Esophagus (tissue), 2 donors: ENCODE measurements at regions not wholly inside any gene's neighbourhood (a gene's known extent, or its start where the extent isn't known, plus 50 kb on each side); places are given as distances from the start of the nearest gene placed in this dataset.
"Not testable (repeated sequence)": the region's sequence is repeated elsewhere in the genome, so short reads cannot be mapped to it uniquely, and the experiment has no call there.

Experiments used
- H3K27ac ChIP-seq, 2 donors: one replicate each; pipeline ENCODE4 v1.5.1; 2013; ENCODE audit warnings: low read depth in 2 of 2, mild to moderate bottlenecking in 2 of 2, inconsistent platforms in 1 of 2, low read length in 1 of 2, moderate library complexity in 1 of 2
- H3K27me3 ChIP-seq, 2 donors: one replicate each; pipeline ENCODE4 v1.6.1; 2013; ENCODE audit warnings: low read length in 2 of 2, control low read depth in 1 of 2, mild to moderate bottlenecking in 1 of 2; ENCODE audit not compliant: insufficient read depth in 2 of 2, control insufficient read depth in 1 of 2
- H3K36me3 ChIP-seq, 2 donors: one replicate each; pipeline ENCODE4 v1.6.1; 2013; ENCODE audit warnings: low read length in 1 of 2; ENCODE audit not compliant: control insufficient read depth in 2 of 2, insufficient read depth in 2 of 2
- H3K4me1 ChIP-seq, 2 donors: one replicate each; pipeline ENCODE4 v1.6.1; 2013; ENCODE audit warnings: low read length in 1 of 2; ENCODE audit not compliant: control insufficient read depth in 2 of 2, insufficient read depth in 2 of 2
- H3K4me3 ChIP-seq, 2 donors: one replicate each; pipeline ENCODE4 v1.5.1; 2013; ENCODE audit warnings: low read length in 2 of 2, mild to moderate bottlenecking in 2 of 2, low read depth in 1 of 2, moderate library complexity in 1 of 2
- H3K9me3 ChIP-seq, 2 donors: one replicate each; pipeline ENCODE4 v1.6.1; 2013; ENCODE audit warnings: mild to moderate bottlenecking in 2 of 2, low read depth in 1 of 2, low read length in 1 of 2, moderate library complexity in 1 of 2; ENCODE audit not compliant: control insufficient read depth in 2 of 2, insufficient read depth in 1 of 2
- WGBS, 2 donors: extraction: QIAGEN DNeasy Blood & Tissue Kit; methylation state at CpG; one replicate each; pipeline ENCODE4 v1.1.7; 2013; 5-methylcytosine and 5-hydroxymethylcytosine counted together
- donor health status: healthy with polysubstance abuse.
- donor health status: Bipolar disorder and iron deficiency.

DNA sequence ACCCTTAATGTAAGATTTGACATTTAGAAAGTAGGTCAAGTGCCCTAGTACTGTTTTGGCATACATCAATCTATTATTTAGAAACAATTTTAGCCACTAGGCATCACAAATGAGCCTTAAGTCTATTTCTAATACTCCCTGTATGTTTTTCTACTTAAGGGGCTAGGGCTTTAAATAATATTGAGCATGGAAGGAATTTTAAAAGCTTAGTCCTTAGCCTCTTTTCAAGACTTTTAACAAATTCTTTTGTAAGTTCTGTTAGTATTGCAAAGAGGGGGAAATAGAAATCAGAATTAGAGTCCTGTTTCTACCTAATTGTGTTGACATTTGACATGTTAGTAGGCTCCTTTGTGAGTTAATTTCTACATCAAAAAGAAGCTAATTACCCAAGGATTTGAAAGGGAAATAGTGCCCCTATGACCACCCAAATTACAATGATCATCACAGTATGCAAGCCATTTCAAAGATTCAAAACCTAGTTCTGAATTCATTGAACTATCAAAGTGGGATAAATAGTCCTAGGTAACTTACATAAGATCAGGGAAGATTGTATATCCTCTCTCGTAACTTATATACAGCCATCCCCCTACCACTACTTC lies 647.8 kb upstream of the ACO1 start:
- Histone ChIP-seq H3K36me3 (no peaks in the 10 kb centered on the region), H3K27ac (no peak overlapping the region), H3K9me3 (peaks cover 0 to 2% of the 10 kb centered on the region in 2 donors), H3K27me3 (no peaks in the 10 kb centered on the region), H3K4me1 (no peaks in the 10 kb centered on the region), H3K4me3 (no peak overlapping the region)
- WGBS, 2 donors, result 92 to 94% methylated on average over 1 of the region's 1 CpG

DNA sequence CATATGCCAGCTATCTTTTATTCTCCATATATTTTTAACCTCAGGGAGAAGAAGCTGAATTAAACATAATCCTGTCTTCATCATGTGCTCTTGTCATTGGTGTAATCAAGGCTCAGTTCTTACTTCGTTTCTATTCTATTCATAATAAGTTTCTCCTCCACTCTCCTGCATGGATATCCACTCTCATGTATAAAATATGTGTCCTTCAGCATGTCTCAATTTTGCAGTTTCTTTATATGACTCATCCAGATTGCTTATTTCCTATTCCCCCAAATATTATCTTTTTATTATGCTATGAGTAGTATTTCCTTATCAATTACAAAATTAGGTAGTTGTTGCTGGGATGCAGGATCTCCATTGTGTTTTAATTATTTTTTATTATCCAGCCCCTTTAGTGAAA lies 643.7 kb upstream of the ACO1 start:
- no peak overlapping the region for H3K4me3 ChIP-seq
- H3K9me3 ChIP-seq, result no peaks in the 10 kb centered on the region
- WGBS, 2 donors, result 74 to 76% methylated on average over 1 of the region's 1 CpG

GRCh38 chr9:31744589-31744988 lies 639.9 kb upstream of the ACO1 start:
- no peaks in the 10 kb centered on the region for H3K4me1 ChIP-seq
- no peaks in the 10 kb centered on the region for H3K36me3 ChIP-seq
- 81 to 82% methylated on average over 3 of the region's 3 CpGs for WGBS, 2 donors
- H3K27me3 ChIP-seq, result no peaks in the 10 kb centered on the region
- no peak overlapping the region for H3K4me3 ChIP-seq
- H3K9me3 ChIP-seq, result no peaks in the 10 kb centered on the region
- H3K27ac ChIP-seq, result no peak overlapping the region

More for the DNA sequence above, 643.7 kb upstream of the ACO1 start:
- Histone ChIP-seq H3K4me1 (no peaks in the 10 kb centered on the region), H3K36me3 (no peaks in the 10 kb centered on the region), H3K27ac (no peak overlapping the region), H3K27me3 (no peaks in the 10 kb centered on the region)

GRCh38 chr9:31745468-31745867 lies 639.0 kb upstream of the ACO1 start:
- H3K36me3 ChIP-seq, result no peaks in the 10 kb centered on the region
- WGBS, 2 donors, result 67 to 68% methylated on average over 6 of the region's 6 CpGs
- H3K27me3 ChIP-seq, result no peaks in the 10 kb centered on the region
- H3K4me1 ChIP-seq, result no peaks in the 10 kb centered on the region
- H3K4me3 ChIP-seq, result no peak overlapping the region
- no peaks in the 10 kb centered on the region for H3K9me3 ChIP-seq
- no peak overlapping the region for H3K27ac ChIP-seq

DNA sequence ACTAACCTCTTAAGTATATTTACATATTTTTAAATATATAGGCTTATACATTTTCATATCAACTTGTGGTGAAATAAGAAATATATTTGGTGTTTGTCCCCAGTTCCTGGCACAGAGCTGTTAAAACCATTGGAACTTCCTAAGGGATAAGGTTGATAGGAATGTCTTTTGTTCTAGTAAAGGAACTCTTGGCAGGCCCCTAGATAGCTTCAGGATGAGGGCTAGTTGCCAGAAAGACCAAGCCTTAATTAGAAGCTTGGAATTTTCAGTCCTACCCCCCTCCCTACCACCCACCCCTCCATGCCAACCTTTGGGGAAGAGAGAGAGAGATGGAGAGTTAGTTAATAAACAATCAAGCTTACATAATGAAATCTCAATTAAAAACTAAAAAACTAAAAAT lies 638.6 kb upstream of the ACO1 start:
- no peak overlapping the region for H3K27ac ChIP-seq
- H3K4me1 ChIP-seq, result no peaks in the 10 kb centered on the region
- H3K4me3 ChIP-seq, result no peak overlapping the region
- H3K9me3 ChIP-seq, result no peaks in the 10 kb centered on the region
- H3K27me3 ChIP-seq, result no peaks in the 10 kb centered on the region
- no peaks in the 10 kb centered on the region for H3K36me3 ChIP-seq

GRCh38 chr9:31753756-31754155 lies 630.7 kb upstream of the ACO1 start:
- no peak overlapping the region for H3K4me3 ChIP-seq

GRCh38 chr9:31759703-31760102 lies 624.7 kb upstream of the ACO1 start:
- H3K36me3 ChIP-seq, result no peaks in the 10 kb centered on the region
- no peak overlapping the region for H3K4me3 ChIP-seq
- H3K27ac ChIP-seq, result no peak overlapping the region
- no peaks in the 10 kb centered on the region for H3K4me1 ChIP-seq
- 70 to 81% methylated on average over 3 of the region's 3 CpGs for WGBS, 2 donors
- H3K27me3 ChIP-seq, result no peaks in the 10 kb centered on the region
- H3K9me3 ChIP-seq, result no peaks in the 10 kb centered on the region

More at GRCh38 chr9:31753756-31754155, 630.7 kb upstream of the ACO1 start:
- Histone ChIP-seq H3K27me3 (no peaks in the 10 kb centered on the region), H3K27ac (no peak overlapping the region), H3K36me3 (no peaks in the 10 kb centered on the region), H3K9me3 (no peaks in the 10 kb centered on the region), H3K4me1 (no peaks in the 10 kb centered on the region)

DNA sequence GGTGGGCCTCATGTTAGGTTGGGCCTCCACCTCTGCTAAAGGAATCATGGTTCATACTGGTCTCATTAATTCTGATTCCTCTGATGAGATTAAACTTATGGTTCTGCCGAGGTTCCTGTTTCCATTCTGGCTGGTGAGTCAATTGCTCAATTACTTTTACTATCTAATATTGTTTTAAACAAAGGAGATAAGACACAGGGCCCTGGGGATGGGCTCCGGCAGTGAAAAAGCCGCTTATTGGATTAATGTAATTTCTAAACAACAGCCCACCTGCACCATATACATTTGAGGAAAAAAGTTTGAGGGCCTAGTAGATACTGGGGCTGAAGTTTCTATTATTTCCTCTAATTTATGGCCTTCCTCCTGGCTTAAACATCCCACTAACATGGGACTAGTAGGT lies 610.4 kb upstream of the ACO1 start:
- not testable (repeated sequence) for H3K36me3 ChIP-seq, H3K27me3 ChIP-seq, H3K27ac ChIP-seq, H3K4me1 ChIP-seq, H3K4me3 ChIP-seq, H3K9me3 ChIP-seq
- WGBS, 2 donors, result 62 to 84% methylated on average over 3 of the region's 3 CpGs

- Histone ChIP-seq H3K27ac (no peak overlapping the region), H3K4me3 (no peak overlapping the region), H3K36me3 (no peaks in the 10 kb centered on the region), H3K4me1 (no peaks in the 10 kb centered on the region), H3K9me3 (peaks cover 0 to 3% of the 10 kb centered on the region in 2 donors), H3K27me3 (no peaks in the 10 kb centered on the region)
- 93 to 94% methylated on average over 2 of the region's 2 CpGs for WGBS, 2 donors
These were observed 609.9 kb upstream of the ACO1 start for GRCh38 chr9:31774571-31774970.

GRCh38 chr9:31776471-31776870 lies 608.0 kb upstream of the ACO1 start:
- no peaks in the 10 kb centered on the region for H3K4me1 ChIP-seq
- H3K27ac ChIP-seq, result no peak overlapping the region
- 10 to 21% methylated on average over 3 of the region's 3 CpGs for WGBS, 2 donors
- no peaks in the 10 kb centered on the region for H3K27me3 ChIP-seq
- H3K4me3 ChIP-seq, result no peak overlapping the region
- peaks cover 3 to 5% of the 10 kb centered on the region in 2 donors for H3K9me3 ChIP-seq
- no peaks in the 10 kb centered on the region for H3K36me3 ChIP-seq
